UCSD-AML1 (cell line): ENCODE measurements at regions not wholly inside any gene's neighbourhood (a gene's known extent, or its start where the extent isn't known, plus 50 kb on each side); places are given as distances from the start of the nearest gene placed in this dataset.

Experiments used
- DNase-seq: peaks from one replicate; lab custom pipeline; 2025; ENCODE audit not compliant: unreplicated experiment; lab: John Stamatoyannopoulos, UW

- no peak for DNase-seq
Measured at GRCh38 chr2:74759986-74760385, 73.9 kb upstream of the HK2 start.

GRCh38 chr2:74760875-74761630 is 72.9 kb upstream of the HK2 start:
- DNase-seq = no peak

GRCh38 chr2:74762789-74763188 is 71.1 kb upstream of the HK2 start:
- DNase-seq = peak; percentile 44

GRCh38 chr2:74763962-74764428 is 69.9 kb upstream of the HK2 start:
- no peak for DNase-seq

GRCh38 chr2:74764429-74765272 is 69.3 kb upstream of the HK2 start:
- no peak for DNase-seq

- DNase-seq = no peak
Measured at GRCh38 chr2:74766780-74767179, 67.1 kb upstream of the HK2 start.

- DNase-seq = no peak
Measured at GRCh38 chr2:74767618-74768017, 66.3 kb upstream of the HK2 start.

GRCh38 chr2:74768401-74768914 is 65.5 kb upstream of the HK2 start:
- DNase-seq = no peak

GRCh38 chr2:74772046-74772445 is 61.9 kb upstream of the HK2 start:
- no peak for DNase-seq

- peak; percentile 46 for DNase-seq
Measured at GRCh38 chr2:74777161-74777900, 56.6 kb upstream of the HK2 start.

- DNase-seq = no peak
Measured at GRCh38 chr2:74778381-74779264, 55.3 kb upstream of the HK2 start.

- DNase-seq = no peak
Measured at GRCh38 chr2:74779265-74779558, 54.7 kb upstream of the HK2 start.

- no peak for DNase-seq
Measured at GRCh38 chr2:74779587-74780135, 54.3 kb upstream of the HK2 start.
